SK-N-SH (cell line): ENCODE measurements at regions not wholly inside any gene's neighbourhood (a gene's known extent, or its start where the extent isn't known, plus 50 kb on each side); places are given as distances from the start of the nearest gene placed in this dataset.

Experiments used
- CHD2 ChIP-seq: fragments of 150-350 bp; IDR thresholded peaks from 2 replicates; pipeline ENCODE4 v1.6.1; 2018; ENCODE audit warnings: low read length; ENCODE audit not compliant: partially characterized antibody
- EP300 ChIP-seq, 2 experiments: IDR thresholded peaks; 2 replicates each; pipeline versions ENCODE4 v1.4.0 to v1.6.1; 2012; ENCODE audit warnings: borderline replicate concordance in 1 of 2, low read depth in 1 of 2, low read length in 1 of 2
- EZH2phosphoT487 ChIP-seq: fragments of 200-600 bp; sonication (generic); IDR thresholded peaks from 2 replicates; pipeline ENCODE4 v1.6.1; 2017; ENCODE audit warnings: low read depth, mixed run types, mild to moderate bottlenecking, antibody characterized with exemption, moderate library complexity, borderline replicate concordance
- GATA2 ChIP-seq: sonication (generic); formaldehyde crosslinking; IDR thresholded peaks from 2 replicates; pipeline ENCODE4 v1.5.0; 2020; ENCODE audit warnings: mild to moderate bottlenecking, missing genetic modification reagents
- JUND ChIP-seq: IDR thresholded peaks from 2 replicates; pipeline ENCODE4 v1.4.0; 2012
- MAX ChIP-seq: IDR thresholded peaks from 2 replicates; pipeline ENCODE4 v1.4.0; 2012; ENCODE audit warnings: low read depth
- MXI1 ChIP-seq: IDR thresholded peaks from 2 replicates; pipeline ENCODE4 v1.6.1; 2012; ENCODE audit warnings: mild to moderate bottlenecking, low read depth, low read length, improper control_type of control experiment
- POLR2AphosphoS5 ChIP-seq: IDR thresholded peaks from 2 replicates; pipeline ENCODE4 v1.6.1; 2012; ENCODE audit warnings: low read depth, low read length
- SMC3 ChIP-seq: IDR thresholded peaks from 2 replicates; pipeline ENCODE4 v1.6.1; 2012; ENCODE audit warnings: low read depth, low read length, improper control_type of control experiment
- TAF1 ChIP-seq: IDR thresholded peaks from 2 replicates; pipeline ENCODE4 v1.6.1; 2012; ENCODE audit warnings: low read depth, mild to moderate bottlenecking, low read length, moderate library complexity, borderline replicate concordance
- TEAD4 ChIP-seq: IDR thresholded peaks from 2 replicates; pipeline ENCODE4 v1.4.0; 2012; ENCODE audit warnings: mild to moderate bottlenecking, borderline replicate concordance; ENCODE audit not compliant: insufficient read depth
- YY1 ChIP-seq: IDR thresholded peaks from 2 replicates; pipeline ENCODE4 v1.4.0; 2012; ENCODE audit warnings: low read depth, mild to moderate bottlenecking
- TF ChIP-seq, protein P1 (sequence below): fragments of 200-600 bp; sonication (generic); IDR thresholded peaks from 2 replicates; pipeline ENCODE4 v1.6.1; 2017; ENCODE audit warnings: antibody characterized with exemption, mild to moderate bottlenecking, moderate library complexity

- TF ChIP-seq MAX (no peak), TAF1 (no peak), YY1 (no peak), GATA2 (no peak), JUND (no peak), MXI1 (no peak), POLR2AphosphoS5 (no peak), CHD2 (no peak), SMC3 (no peak), TEAD4 (no peak), EP300 (IDR thresholded peaks at IDR 0.05; ENCODE audit: borderline replicate concordance in 1 of 2, low read depth in 1 of 2, low read length in 1 of 2) (no peak), EZH2phosphoT487 (no peak)
- TF ChIP-seq, protein P1, sequence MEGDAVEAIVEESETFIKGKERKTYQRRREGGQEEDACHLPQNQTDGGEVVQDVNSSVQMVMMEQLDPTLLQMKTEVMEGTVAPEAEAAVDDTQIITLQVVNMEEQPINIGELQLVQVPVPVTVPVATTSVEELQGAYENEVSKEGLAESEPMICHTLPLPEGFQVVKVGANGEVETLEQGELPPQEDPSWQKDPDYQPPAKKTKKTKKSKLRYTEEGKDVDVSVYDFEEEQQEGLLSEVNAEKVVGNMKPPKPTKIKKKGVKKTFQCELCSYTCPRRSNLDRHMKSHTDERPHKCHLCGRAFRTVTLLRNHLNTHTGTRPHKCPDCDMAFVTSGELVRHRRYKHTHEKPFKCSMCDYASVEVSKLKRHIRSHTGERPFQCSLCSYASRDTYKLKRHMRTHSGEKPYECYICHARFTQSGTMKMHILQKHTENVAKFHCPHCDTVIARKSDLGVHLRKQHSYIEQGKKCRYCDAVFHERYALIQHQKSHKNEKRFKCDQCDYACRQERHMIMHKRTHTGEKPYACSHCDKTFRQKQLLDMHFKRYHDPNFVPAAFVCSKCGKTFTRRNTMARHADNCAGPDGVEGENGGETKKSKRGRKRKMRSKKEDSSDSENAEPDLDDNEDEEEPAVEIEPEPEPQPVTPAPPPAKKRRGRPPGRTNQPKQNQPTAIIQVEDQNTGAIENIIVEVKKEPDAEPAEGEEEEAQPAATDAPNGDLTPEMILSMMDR: no peak
These were observed 321.4 kb downstream of the AJAP1 start for GRCh38 chr1:4975856-4976255.
